ENCODE measurements at regions not wholly inside any gene's neighbourhood (a gene's known extent, or its start where the extent isn't known, plus 50 kb on each side); places are given as distances from the start of the nearest gene placed in this dataset.
"Not testable (repeated sequence)": the region's sequence is repeated elsewhere in the genome, so short reads cannot be mapped to it uniquely, and the experiment has no call there.

GRCh38 chr7:76676890-76677289 lies 49.8 kb upstream of the POMZP3 start:
- TF ChIP-seq, protein P1, sequence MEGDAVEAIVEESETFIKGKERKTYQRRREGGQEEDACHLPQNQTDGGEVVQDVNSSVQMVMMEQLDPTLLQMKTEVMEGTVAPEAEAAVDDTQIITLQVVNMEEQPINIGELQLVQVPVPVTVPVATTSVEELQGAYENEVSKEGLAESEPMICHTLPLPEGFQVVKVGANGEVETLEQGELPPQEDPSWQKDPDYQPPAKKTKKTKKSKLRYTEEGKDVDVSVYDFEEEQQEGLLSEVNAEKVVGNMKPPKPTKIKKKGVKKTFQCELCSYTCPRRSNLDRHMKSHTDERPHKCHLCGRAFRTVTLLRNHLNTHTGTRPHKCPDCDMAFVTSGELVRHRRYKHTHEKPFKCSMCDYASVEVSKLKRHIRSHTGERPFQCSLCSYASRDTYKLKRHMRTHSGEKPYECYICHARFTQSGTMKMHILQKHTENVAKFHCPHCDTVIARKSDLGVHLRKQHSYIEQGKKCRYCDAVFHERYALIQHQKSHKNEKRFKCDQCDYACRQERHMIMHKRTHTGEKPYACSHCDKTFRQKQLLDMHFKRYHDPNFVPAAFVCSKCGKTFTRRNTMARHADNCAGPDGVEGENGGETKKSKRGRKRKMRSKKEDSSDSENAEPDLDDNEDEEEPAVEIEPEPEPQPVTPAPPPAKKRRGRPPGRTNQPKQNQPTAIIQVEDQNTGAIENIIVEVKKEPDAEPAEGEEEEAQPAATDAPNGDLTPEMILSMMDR (IDR thresholded peaks at IDR 0.05 in 8 of 11, conservative IDR thresholded peaks at IDR 0.05 in 3 of 11): not testable (repeated sequence)
- not testable (repeated sequence) for TF ChIP-seq POLR2A, POLR2AphosphoS5 (IDR thresholded peaks at IDR 0.05)
